HEK293 (cell line): ENCODE measurements at regions not wholly inside any gene's neighbourhood (a gene's known extent, or its start where the extent isn't known, plus 50 kb on each side); places are given as distances from the start of the nearest gene placed in this dataset.

ENCODE experiments used
- CTCF ChIA-PET: fragments of 350-600 bp; formaldehyde crosslinking; extraction: SDS; loops from one replicate; lab custom pipeline; 2021; ENCODE audit warnings: antibody characterized with exemption; lab: Yijun Ruan, JAX
- POLR2A ChIA-PET: fragments of 300-600 bp; formaldehyde crosslinking; extraction: SDS; loops from one replicate; lab custom pipeline; 2020; ENCODE audit warnings: antibody characterized with exemption, inconsistent platforms; lab: Yijun Ruan, JAX
- H3K27ac ChIP-seq: fragments of 200-500 bp; sonication (Bioruptor generic); 2 replicates; pipeline ENCODE4 v1.5.1; 2014; ENCODE audit warnings: low read depth, low read length, control low read depth, inconsistent platforms; ENCODE audit errors: extremely low read depth
- H3K36me3 ChIP-seq, 2 experiments: fragments of 200-500 bp in 1 of 2; sonication (Bioruptor generic) in 1 of 2; 1 replicate in 1 of 2; 2 replicates in 1 of 2; pipeline ENCODE4 v1.5.1; 2014 to 2017; ENCODE audit warnings: inconsistent platforms in 2 of 2, low read length in 2 of 2; ENCODE audit not compliant: control insufficient read depth in 2 of 2, insufficient read depth in 1 of 2
- H3K4me1 ChIP-seq: fragments of 200-500 bp; sonication (Bioruptor generic); 2 replicates; pipeline ENCODE4 v1.5.1; 2014; ENCODE audit warnings: mild to moderate bottlenecking, low read length, inconsistent platforms; ENCODE audit not compliant: control insufficient read depth, insufficient read depth
- H3K4me3 ChIP-seq: 2 replicates; pipeline ENCODE4 v1.5.1; 2011; ENCODE audit warnings: low read depth, mild to moderate bottlenecking, control low read depth, low read length, moderate library complexity
- H3K9me3 ChIP-seq: fragments of 200-500 bp; sonication (Bioruptor generic); 2 replicates; pipeline ENCODE4 v1.5.1; 2014; ENCODE audit warnings: low read depth, low read length, inconsistent platforms; ENCODE audit not compliant: control insufficient read depth, insufficient read depth
- GLI2 ChIP-seq: fragments of 450-650 bp; formaldehyde crosslinking; IDR thresholded peaks from 2 replicates; pipeline ENCODE4; 2017; ENCODE audit warnings: missing biosample characterization, missing genetic modification characterization, low read depth, borderline replicate concordance
- HOXD13 ChIP-seq: sonication (generic); formaldehyde crosslinking; IDR thresholded peaks from 2 replicates; pipeline ENCODE4 v1.8.0; 2022; ENCODE audit warnings: missing genetic modification reagents, borderline replicate concordance
- TRIM28 ChIP-seq: IDR thresholded peaks from 2 replicates; pipeline ENCODE4 v1.6.1; 2011; ENCODE audit warnings: low read length, control low read depth, borderline replicate concordance
- WT1 ChIP-seq: fragments of 450-650 bp; formaldehyde crosslinking; IDR thresholded peaks from 2 replicates; pipeline ENCODE4 v1.5.1; 2016; ENCODE audit warnings: missing biosample characterization, missing genetic modification characterization
- ZBTB48 ChIP-seq: fragments of 450-650 bp; formaldehyde crosslinking; IDR thresholded peaks from 2 replicates; pipeline ENCODE4 v1.5.1; 2016; ENCODE audit warnings: missing biosample characterization, missing genetic modification characterization
- ZNF140 ChIP-seq: fragments of 450-650 bp; formaldehyde crosslinking; IDR thresholded peaks from 2 replicates; pipeline ENCODE4 v1.5.1; 2016; ENCODE audit warnings: missing biosample characterization, missing genetic modification characterization
- ZNF157 ChIP-seq: fragments of 450-650 bp; formaldehyde crosslinking; IDR thresholded peaks from 2 replicates; pipeline ENCODE4 v1.5.1; 2016; ENCODE audit warnings: missing biosample characterization, missing genetic modification characterization
- ZNF202 ChIP-seq: fragments of 450-650 bp; formaldehyde crosslinking; IDR thresholded peaks from 2 replicates; pipeline ENCODE4 v1.5.1; 2016; ENCODE audit warnings: missing biosample characterization, missing genetic modification characterization, borderline replicate concordance
- ZNF292 ChIP-seq: fragments of 450-650 bp; formaldehyde crosslinking; IDR thresholded peaks from 2 replicates; pipeline ENCODE4 v1.5.1; 2016; ENCODE audit warnings: low read depth, missing biosample characterization, missing genetic modification characterization, borderline replicate concordance
- ZNF324 ChIP-seq: fragments of 450-650 bp; formaldehyde crosslinking; IDR thresholded peaks from 2 replicates; pipeline ENCODE4 v1.5.1; 2016; ENCODE audit warnings: missing biosample characterization, missing genetic modification characterization
- ZNF341 ChIP-seq: fragments of 450-650 bp; formaldehyde crosslinking; IDR thresholded peaks from 2 replicates; pipeline ENCODE4; 2016; ENCODE audit warnings: low read depth, missing biosample characterization, missing genetic modification characterization
- ZNF350 ChIP-seq: fragments of 450-650 bp; formaldehyde crosslinking; IDR thresholded peaks from 2 replicates; pipeline ENCODE4 v1.5.0; 2017; ENCODE audit warnings: missing biosample characterization, mild to moderate bottlenecking, missing genetic modification characterization
- ZNF394 ChIP-seq: fragments of 450-650 bp; formaldehyde crosslinking; IDR thresholded peaks from 2 replicates; pipeline ENCODE4 v1.5.1; 2016; ENCODE audit warnings: missing biosample characterization, missing genetic modification characterization, mild to moderate bottlenecking, moderate library complexity, borderline replicate concordance
- ZNF510 ChIP-seq: fragments of 450-650 bp; formaldehyde crosslinking; IDR thresholded peaks from 2 replicates; pipeline ENCODE4 v1.5.1; 2018; ENCODE audit warnings: mild to moderate bottlenecking, missing genetic modification characterization, missing biosample characterization; ENCODE audit not compliant: insufficient replicate concordance
- ZNF529 ChIP-seq: fragments of 450-650 bp; formaldehyde crosslinking; IDR thresholded peaks from 2 replicates; pipeline ENCODE4 v1.5.1; 2017; ENCODE audit warnings: missing genetic modification characterization, missing biosample characterization; ENCODE audit not compliant: insufficient replicate concordance
- ZNF544 ChIP-seq: fragments of 450-650 bp; formaldehyde crosslinking; IDR thresholded peaks from 2 replicates; pipeline ENCODE4 v1.5.0; 2017; ENCODE audit warnings: missing biosample characterization, missing genetic modification characterization
- ZNF548 ChIP-seq: fragments of 450-650 bp; formaldehyde crosslinking; IDR thresholded peaks from 2 replicates; pipeline ENCODE4 v1.5.1; 2016; ENCODE audit warnings: missing biosample characterization, missing genetic modification characterization
- ZNF555 ChIP-seq: fragments of 450-650 bp; formaldehyde crosslinking; conservative IDR thresholded peaks from 2 replicates; pipeline ENCODE4 v1.5.1; 2017; ENCODE audit warnings: missing biosample characterization, mild to moderate bottlenecking, missing genetic modification characterization, inconsistent platforms
- ZNF560 ChIP-seq: fragments of 450-650 bp; formaldehyde crosslinking; IDR thresholded peaks from 2 replicates; pipeline ENCODE4 v1.5.1; 2017; ENCODE audit warnings: missing biosample characterization, missing genetic modification characterization, borderline replicate concordance
- ZNF626 ChIP-seq: fragments of 450-650 bp; sonication (Bioruptor Pico); formaldehyde crosslinking; IDR thresholded peaks from 2 replicates; pipeline ENCODE4 v1.5.1; 2018; ENCODE audit warnings: missing biosample characterization, missing genetic modification characterization, inconsistent platforms
- ZNF654 ChIP-seq: fragments of 450-650 bp; formaldehyde crosslinking; IDR thresholded peaks from 2 replicates; pipeline ENCODE4 v1.5.1; 2016; ENCODE audit warnings: low read depth, missing biosample characterization, missing genetic modification characterization
- ZNF747 ChIP-seq: fragments of 450-650 bp; formaldehyde crosslinking; IDR thresholded peaks from 2 replicates; pipeline ENCODE4 v1.5.1; 2016; ENCODE audit warnings: missing biosample characterization, missing genetic modification characterization
- ZNF777 ChIP-seq: fragments of 450-650 bp; formaldehyde crosslinking; IDR thresholded peaks from 2 replicates; pipeline ENCODE4 v1.5.1; 2017; ENCODE audit warnings: missing biosample characterization, missing genetic modification characterization, borderline replicate concordance
- ZNF843 ChIP-seq: fragments of 450-650 bp; formaldehyde crosslinking; IDR thresholded peaks from 2 replicates; pipeline ENCODE4 v1.5.1; 2016; ENCODE audit warnings: missing biosample characterization, missing genetic modification characterization
- TF ChIP-seq, protein P1 (sequence below): fragments of 450-650 bp; formaldehyde crosslinking; IDR thresholded peaks from 2 replicates; pipeline ENCODE4 v1.5.1; 2016; ENCODE audit warnings: missing biosample characterization, missing genetic modification characterization
- TF ChIP-seq, protein P2 (sequence below): fragments of 450-650 bp; formaldehyde crosslinking; IDR thresholded peaks from 2 replicates; pipeline ENCODE4 v1.5.1; 2016; ENCODE audit warnings: missing biosample characterization, missing genetic modification characterization
- TF ChIP-seq, protein P3 (sequence below): fragments of 450-650 bp; formaldehyde crosslinking; IDR thresholded peaks from 2 replicates; pipeline ENCODE4 v1.5.1; 2016; ENCODE audit warnings: missing biosample characterization, missing genetic modification characterization
- TF ChIP-seq, protein P4 (sequence below): fragments of 450-650 bp; formaldehyde crosslinking; optimal IDR thresholded peaks from 2 replicates; pipeline ENCODE3; 2016; ENCODE audit warnings: missing biosample characterization, mild to moderate bottlenecking, missing genetic modification characterization
- TF ChIP-seq, protein P5 (sequence below): fragments of 450-650 bp; formaldehyde crosslinking; IDR thresholded peaks from 2 replicates; pipeline ENCODE4 v1.5.1; 2016; ENCODE audit warnings: missing biosample characterization, missing genetic modification characterization

DNA sequence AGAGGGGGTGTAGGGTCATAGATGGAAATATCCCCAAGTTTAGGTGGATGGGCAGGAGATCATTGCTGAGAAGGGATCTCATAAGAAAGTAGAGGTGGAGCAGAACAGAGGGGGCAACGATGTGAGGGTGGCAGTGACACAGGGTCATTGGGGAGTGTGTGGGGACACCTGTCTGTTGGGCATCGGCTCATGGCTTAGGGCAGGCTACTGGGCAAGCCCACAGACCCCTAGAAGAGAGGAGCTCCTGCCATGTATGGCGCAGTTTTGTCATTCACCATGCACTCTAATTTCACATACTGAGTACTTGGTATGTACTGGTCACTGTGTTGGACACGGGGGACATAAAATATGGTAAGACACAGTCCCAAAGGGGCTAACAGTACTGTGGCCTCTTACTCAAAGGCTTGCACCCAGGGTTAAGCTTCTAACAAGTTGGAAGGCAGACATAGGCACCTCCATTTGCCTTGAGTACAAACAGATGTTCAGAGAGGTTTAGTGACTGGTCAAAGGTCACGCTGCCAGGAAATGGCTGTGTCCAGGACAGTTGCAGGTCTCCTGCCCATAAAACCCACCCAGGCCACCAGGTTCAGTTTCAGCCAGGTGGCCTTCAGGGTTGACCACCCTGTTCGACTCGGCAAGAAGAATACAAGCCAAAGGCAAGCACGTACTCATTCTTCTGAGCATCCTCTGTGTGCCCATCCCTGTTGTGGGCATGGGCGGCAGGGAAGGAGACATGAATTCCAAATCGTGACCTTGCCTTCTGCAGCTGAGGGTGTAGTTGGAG lies 580.2 kb downstream of the KCNJ18 start:
- Histone ChIP-seq H3K36me3 (no peaks in the 10 kb centered on the region), H3K27ac (no peak overlapping the region), H3K4me1 (no peaks in the 10 kb centered on the region), H3K4me3 (no peak overlapping the region), H3K9me3 (no peaks in the 10 kb centered on the region)
- POLR2A ChIA-PET, result no interaction called here
- CTCF ChIA-PET, result no interaction called here
- TF ChIP-seq ZNF626 (tag by site-specific recombination), result no peak
- TF ChIP-seq WT1 (tag by site-specific recombination), result no peak
- TF ChIP-seq, protein P1, sequence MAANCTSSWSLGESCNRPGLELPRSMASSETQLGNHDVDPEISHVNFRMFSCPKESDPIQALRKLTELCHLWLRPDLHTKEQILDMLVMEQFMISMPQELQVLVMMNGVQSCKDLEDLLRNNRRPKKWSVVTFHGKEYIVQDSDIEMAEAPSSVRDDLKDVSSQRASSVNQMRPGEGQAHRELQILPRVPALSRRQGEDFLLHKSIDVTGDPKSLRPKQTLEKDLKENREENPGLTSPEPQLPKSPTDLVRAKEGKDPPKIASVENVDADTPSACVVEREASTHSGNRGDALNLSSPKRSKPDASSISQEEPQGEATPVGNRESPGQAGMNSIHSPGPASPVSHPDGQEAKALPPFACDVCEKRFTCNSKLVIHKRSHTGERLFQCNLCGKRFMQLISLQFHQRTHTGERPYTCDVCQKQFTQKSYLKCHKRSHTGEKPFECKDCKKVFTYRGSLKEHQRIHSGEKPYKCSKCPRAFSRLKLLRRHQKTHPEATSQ (tag by site-specific recombination), result no peak
- TF ChIP-seq ZNF394 (tag by site-specific recombination), result no peak
- TF ChIP-seq ZNF529 (tag by site-specific recombination), result no peak
- no peak for TF ChIP-seq ZNF560
- no peak for TF ChIP-seq ZNF350 (tag by site-specific recombination)
- TF ChIP-seq ZNF548 (tag by site-specific recombination), result no peak
- TF ChIP-seq ZNF777, result no peak
- TF ChIP-seq ZNF510 (tag by site-specific recombination), result no peak
- no peak for TF ChIP-seq ZNF654
- TF ChIP-seq GLI2, result no peak
- TF ChIP-seq ZNF555 (tag by site-specific recombination), result no peak
- no peak for TF ChIP-seq ZNF324
- no peak for TF ChIP-seq ZNF843
- TF ChIP-seq, protein P2, sequence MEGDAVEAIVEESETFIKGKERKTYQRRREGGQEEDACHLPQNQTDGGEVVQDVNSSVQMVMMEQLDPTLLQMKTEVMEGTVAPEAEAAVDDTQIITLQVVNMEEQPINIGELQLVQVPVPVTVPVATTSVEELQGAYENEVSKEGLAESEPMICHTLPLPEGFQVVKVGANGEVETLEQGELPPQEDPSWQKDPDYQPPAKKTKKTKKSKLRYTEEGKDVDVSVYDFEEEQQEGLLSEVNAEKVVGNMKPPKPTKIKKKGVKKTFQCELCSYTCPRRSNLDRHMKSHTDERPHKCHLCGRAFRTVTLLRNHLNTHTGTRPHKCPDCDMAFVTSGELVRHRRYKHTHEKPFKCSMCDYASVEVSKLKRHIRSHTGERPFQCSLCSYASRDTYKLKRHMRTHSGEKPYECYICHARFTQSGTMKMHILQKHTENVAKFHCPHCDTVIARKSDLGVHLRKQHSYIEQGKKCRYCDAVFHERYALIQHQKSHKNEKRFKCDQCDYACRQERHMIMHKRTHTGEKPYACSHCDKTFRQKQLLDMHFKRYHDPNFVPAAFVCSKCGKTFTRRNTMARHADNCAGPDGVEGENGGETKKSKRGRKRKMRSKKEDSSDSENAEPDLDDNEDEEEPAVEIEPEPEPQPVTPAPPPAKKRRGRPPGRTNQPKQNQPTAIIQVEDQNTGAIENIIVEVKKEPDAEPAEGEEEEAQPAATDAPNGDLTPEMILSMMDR (tag by site-specific recombination), result no peak
- no peak for TF ChIP-seq ZNF292
- no peak for TF ChIP-seq ZBTB48 (tag by site-specific recombination)
- TF ChIP-seq, protein P3, sequence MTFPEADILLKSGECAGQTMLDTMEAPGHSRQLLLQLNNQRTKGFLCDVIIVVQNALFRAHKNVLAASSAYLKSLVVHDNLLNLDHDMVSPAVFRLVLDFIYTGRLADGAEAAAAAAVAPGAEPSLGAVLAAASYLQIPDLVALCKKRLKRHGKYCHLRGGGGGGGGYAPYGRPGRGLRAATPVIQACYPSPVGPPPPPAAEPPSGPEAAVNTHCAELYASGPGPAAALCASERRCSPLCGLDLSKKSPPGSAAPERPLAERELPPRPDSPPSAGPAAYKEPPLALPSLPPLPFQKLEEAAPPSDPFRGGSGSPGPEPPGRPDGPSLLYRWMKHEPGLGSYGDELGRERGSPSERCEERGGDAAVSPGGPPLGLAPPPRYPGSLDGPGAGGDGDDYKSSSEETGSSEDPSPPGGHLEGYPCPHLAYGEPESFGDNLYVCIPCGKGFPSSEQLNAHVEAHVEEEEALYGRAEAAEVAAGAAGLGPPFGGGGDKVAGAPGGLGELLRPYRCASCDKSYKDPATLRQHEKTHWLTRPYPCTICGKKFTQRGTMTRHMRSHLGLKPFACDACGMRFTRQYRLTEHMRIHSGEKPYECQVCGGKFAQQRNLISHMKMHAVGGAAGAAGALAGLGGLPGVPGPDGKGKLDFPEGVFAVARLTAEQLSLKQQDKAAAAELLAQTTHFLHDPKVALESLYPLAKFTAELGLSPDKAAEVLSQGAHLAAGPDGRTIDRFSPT (tag by site-specific recombination), result no peak
- TF ChIP-seq, all 188 proteins: peak for 0

DNA sequence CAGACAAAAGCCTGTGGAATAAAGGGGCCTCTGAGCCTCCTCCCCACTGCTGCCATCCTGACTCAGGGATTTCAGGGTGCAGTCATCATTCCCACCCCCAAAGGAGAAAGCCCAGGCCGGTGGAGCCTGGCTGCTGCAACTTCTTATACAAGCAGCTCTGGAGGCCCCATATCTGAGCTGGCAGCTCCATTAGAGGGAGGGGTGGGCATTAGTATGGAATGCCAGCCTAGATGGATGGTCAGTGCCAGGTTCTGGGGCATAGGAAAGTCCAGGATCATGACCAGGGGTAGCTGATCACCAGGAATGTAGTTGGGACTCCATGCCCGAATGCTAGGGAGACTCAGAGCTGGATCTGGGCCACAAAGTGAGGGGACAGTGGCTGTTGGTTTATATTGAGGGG lies 581.0 kb downstream of the KCNJ18 start:
- Histone ChIP-seq H3K36me3 (no peaks in the 10 kb centered on the region), H3K9me3 (no peaks in the 10 kb centered on the region), H3K27ac (no peak overlapping the region), H3K4me3 (no peak overlapping the region), H3K4me1 (no peaks in the 10 kb centered on the region)
- POLR2A ChIA-PET, result no interaction called here
- CTCF ChIA-PET, result no interaction called here
- TF ChIP-seq ZNF544 (tag by site-specific recombination) (no peak), ZNF324 (no peak), ZNF747 (no peak), TRIM28 (no peak), ZNF140 (tag by site-specific recombination) (no peak), HOXD13 (no peak), ZNF341 (tag by site-specific recombination) (no peak), ZNF157 (no peak), ZNF202 (tag by site-specific recombination) (no peak)
- TF ChIP-seq, protein P4, sequence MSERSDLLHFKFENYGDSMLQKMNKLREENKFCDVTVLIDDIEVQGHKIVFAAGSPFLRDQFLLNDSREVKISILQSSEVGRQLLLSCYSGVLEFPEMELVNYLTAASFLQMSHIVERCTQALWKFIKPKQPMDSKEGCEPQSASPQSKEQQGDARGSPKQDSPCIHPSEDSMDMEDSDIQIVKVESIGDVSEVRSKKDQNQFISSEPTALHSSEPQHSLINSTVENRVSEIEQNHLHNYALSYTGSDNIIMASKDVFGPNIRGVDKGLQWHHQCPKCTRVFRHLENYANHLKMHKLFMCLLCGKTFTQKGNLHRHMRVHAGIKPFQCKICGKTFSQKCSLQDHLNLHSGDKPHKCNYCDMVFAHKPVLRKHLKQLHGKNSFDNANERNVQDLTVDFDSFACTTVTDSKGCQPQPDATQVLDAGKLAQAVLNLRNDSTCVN (tag by site-specific recombination), result no peak
- TF ChIP-seq, protein P5, sequence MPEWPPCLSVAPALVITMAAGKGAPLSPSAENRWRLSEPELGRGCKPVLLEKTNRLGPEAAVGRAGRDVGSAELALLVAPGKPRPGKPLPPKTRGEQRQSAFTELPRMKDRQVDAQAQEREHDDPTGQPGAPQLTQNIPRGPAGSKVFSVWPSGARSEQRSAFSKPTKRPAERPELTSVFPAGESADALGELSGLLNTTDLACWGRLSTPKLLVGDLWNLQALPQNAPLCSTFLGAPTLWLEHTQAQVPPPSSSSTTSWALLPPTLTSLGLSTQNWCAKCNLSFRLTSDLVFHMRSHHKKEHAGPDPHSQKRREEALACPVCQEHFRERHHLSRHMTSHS (tag by site-specific recombination), result no peak
